ENCODE measurements at regions not wholly inside any gene's neighbourhood (a gene's known extent, or its start where the extent isn't known, plus 50 kb on each side); places are given as distances from the start of the nearest gene placed in this dataset.

GRCh38 chr3:78494851-78495250 is 1272.9 kb downstream of the ROBO1 start:
- 0 out of 7 replicates have a peak, but pooled peaks cover 0 to 3% (median 0%) of the 10 kb centered on the region in 3 experiments for H3K36me3 Mint-ChIP-seq (ENCODE audit: insufficient read depth in 1 of 3, low read depth in 3 of 3)
- H3K18ac ChIP-seq (ENCODE audit: insufficient read length, low read depth, low read length), result no peak overlapping the region
- no peak overlapping the region for H2BK15ac ChIP-seq (ENCODE audit: low read depth, low read length)
- H4K20me1 ChIP-seq (ENCODE audit: control insufficient read depth, insufficient read depth, insufficient read length), result no peaks in the 10 kb centered on the region
- no peak overlapping the region for H3K4me2 ChIP-seq (ENCODE audit: insufficient read depth, insufficient read length, low read length)
- no peaks in the 10 kb centered on the region for H3K79me2 ChIP-seq (ENCODE audit: insufficient read depth, low read length)
- H3K23ac ChIP-seq (ENCODE audit: insufficient read length, low read depth, low read length), result no peak overlapping the region
- no peak overlapping the region for H2AFZ ChIP-seq (ENCODE audit: low read length)
- H3K4me1 ChIP-seq (ENCODE audit: insufficient read depth, low read length), result no peaks in the 10 kb centered on the region
- H2BK120ac ChIP-seq (ENCODE audit: low read depth, low read length, poor library complexity, severe bottlenecking), result no peak overlapping the region
- TF ChIP-seq, protein P1, sequence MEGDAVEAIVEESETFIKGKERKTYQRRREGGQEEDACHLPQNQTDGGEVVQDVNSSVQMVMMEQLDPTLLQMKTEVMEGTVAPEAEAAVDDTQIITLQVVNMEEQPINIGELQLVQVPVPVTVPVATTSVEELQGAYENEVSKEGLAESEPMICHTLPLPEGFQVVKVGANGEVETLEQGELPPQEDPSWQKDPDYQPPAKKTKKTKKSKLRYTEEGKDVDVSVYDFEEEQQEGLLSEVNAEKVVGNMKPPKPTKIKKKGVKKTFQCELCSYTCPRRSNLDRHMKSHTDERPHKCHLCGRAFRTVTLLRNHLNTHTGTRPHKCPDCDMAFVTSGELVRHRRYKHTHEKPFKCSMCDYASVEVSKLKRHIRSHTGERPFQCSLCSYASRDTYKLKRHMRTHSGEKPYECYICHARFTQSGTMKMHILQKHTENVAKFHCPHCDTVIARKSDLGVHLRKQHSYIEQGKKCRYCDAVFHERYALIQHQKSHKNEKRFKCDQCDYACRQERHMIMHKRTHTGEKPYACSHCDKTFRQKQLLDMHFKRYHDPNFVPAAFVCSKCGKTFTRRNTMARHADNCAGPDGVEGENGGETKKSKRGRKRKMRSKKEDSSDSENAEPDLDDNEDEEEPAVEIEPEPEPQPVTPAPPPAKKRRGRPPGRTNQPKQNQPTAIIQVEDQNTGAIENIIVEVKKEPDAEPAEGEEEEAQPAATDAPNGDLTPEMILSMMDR (conservative IDR thresholded peaks at IDR 0.05), result no peak
- H3K79me1 ChIP-seq (ENCODE audit: insufficient read depth, low read depth, low read length, poor library complexity, severe bottlenecking), result no peaks in the 10 kb centered on the region
- no peak overlapping the region for H3K4ac ChIP-seq (ENCODE audit: low read depth, low read length)
- H2AK5ac ChIP-seq (ENCODE audit: insufficient read length, low read length), result no peak overlapping the region
- peaks cover 2 to 3% of the 10 kb centered on the region in 2 experiments; a peak in 3 of 5 replicates for H3K9me3 Mint-ChIP-seq
- no peaks in the 10 kb centered on the region for H3K23me2 ChIP-seq (ENCODE audit: insufficient read length, low read depth, low read length, poor library complexity, severe bottlenecking)
- no peaks in the 10 kb centered on the region for H3K27me3 Mint-ChIP-seq (ENCODE audit: low read depth)
- H3K4me3 Mint-ChIP-seq, result no peak overlapping the region
- DNase-seq, result no peak
- no peak overlapping the region for H3K9ac ChIP-seq (ENCODE audit: extremely low read depth, insufficient read length, low read length)
- H2BK12ac ChIP-seq (ENCODE audit: insufficient read length, low read depth, low read length), result no peak overlapping the region
- H3K56ac ChIP-seq (ENCODE audit: insufficient read length, low read depth, low read length), result no peak overlapping the region
- no peak overlapping the region for H4K91ac ChIP-seq (ENCODE audit: insufficient read length, low read depth, low read length)
- no peak overlapping the region for H4K5ac ChIP-seq (ENCODE audit: insufficient read length, low read depth, low read length)
- H3K27ac Mint-ChIP-seq, result no peak overlapping the region
- no peak overlapping the region for H3K14ac ChIP-seq (ENCODE audit: insufficient read depth, low read length)
- no peak overlapping the region for H2BK20ac ChIP-seq (ENCODE audit: low read depth, low read length, poor library complexity, severe bottlenecking)
- H3K27ac ChIP-seq (ENCODE audit: insufficient read length, low read depth, low read length), result no peak overlapping the region
- H3K4me1 Mint-ChIP-seq, result peaks cover 0 to 2% of the 10 kb centered on the region in 2 experiments; a peak in 1 of 4 replicates
- H3K27me3 ChIP-seq (ENCODE audit: insufficient read depth, low read length), result no peaks in the 10 kb centered on the region
- H3T11ph ChIP-seq (ENCODE audit: low read length), result no peak overlapping the region
- no peak overlapping the region for H2BK5ac ChIP-seq (ENCODE audit: insufficient read length, low read length)
- no CpG with 5 or more reads among the region's 3 CpGs for WGBS (ENCODE audit: extremely low coverage, insufficient read length, low lambda C conversion rate)
- no peak overlapping the region for H4K8ac ChIP-seq (replicated peaks; ENCODE audit: insufficient read length, low read depth, low read length)
- H3K9me3 ChIP-seq (ENCODE audit: control insufficient read depth, low read depth, low read length), result no peaks in the 10 kb centered on the region
